Hematopoietic multipotent progenitor cell treated with erythropoietin and hydrocortisone succinate and interleukin-3 and kit ligand, for 8 days (in vitro differentiated cells): ENCODE measurements at regions not wholly inside any gene's neighbourhood (a gene's known extent, or its start where the extent isn't known, plus 50 kb on each side); places are given as distances from the start of the nearest gene placed in this dataset.
"Not testable (repeated sequence)": the region's sequence is repeated elsewhere in the genome, so short reads cannot be mapped to it uniquely, and the experiment has no call there.

ENCODE experiments used
- DNase-seq: peaks from one replicate; pipeline ENCODE4 v3.0.0-alpha.2; 2015

DNA sequence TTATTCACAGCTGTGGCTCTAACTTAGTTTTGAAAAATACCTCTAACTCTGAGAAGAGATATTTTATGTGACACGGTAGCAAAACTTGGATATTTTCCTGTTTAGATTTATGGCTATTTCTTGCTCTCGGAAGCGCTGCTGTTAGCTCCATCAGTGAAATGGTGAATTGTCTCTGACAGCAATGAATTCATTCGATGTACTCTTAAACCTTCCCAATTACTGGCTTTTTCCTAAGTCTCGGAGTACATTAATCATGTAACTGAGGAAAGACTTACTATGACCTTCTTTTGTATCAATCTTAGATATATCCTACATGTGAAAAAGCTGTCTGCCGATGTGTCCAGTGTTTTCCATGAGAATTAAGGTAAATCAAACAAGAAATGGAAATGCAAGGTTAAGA, 613.0 kb downstream of the KIF4B start:
- no peak for DNase-seq

DNA sequence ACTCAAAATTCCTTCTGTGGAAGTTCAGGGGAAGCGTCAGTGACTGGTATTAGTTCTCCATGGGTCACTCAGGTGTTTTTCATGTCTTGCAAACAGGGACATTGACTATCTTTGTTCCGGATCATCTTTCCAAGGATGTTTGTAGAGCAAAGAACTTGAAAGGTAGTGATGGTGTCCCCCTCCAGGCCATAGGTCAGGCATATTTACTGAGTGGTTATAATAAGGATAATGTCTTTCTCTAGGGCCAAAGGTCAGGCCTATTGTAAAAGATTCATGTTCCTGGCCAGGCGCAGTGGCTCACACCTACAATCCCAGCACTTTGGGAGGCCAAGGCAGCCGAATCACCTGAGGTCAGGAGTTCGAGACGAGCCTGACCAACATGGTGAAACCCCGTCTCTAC, 614.8 kb downstream of the KIF4B start:
- no peak for DNase-seq

DNA sequence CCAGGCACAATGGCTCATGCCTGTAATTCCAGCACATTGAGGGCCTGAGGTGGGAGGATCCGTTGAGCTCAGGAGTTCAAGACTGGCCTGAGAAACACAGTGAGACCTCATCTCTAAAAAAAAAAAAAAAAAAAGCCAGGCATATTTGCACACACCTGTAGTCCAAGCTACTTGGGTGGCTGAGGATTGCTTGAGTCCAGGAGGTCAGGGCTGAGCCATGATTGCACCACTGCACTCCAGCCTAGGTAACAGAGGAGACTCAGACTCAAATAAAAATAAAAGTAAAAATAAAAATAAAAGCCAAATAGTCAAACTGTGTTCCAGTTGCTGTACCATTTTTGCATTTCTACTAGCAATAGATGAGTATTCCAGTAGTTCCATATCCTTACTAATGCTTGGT, 616.0 kb downstream of the KIF4B start:
- DNase-seq: no peak

DNA sequence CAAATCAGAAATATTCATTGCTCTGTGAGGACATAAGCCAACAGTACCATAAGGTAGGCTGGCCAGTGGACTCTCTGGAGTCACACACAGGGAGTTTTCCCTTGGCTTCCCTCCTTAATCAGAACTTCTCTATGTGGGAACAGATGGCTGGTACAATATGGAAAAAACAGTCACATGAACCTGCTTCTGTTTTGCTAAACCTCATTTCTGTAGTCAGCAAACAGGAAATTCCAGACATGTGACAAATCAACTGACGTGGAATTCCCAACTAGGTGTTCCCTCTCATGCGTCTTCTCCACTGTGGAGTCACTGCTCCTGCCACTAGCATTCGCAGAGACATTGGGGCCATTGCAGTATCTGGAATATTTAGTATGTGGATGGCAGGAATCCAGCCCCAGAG, 617.6 kb downstream of the KIF4B start:
- DNase-seq: no peak

DNA sequence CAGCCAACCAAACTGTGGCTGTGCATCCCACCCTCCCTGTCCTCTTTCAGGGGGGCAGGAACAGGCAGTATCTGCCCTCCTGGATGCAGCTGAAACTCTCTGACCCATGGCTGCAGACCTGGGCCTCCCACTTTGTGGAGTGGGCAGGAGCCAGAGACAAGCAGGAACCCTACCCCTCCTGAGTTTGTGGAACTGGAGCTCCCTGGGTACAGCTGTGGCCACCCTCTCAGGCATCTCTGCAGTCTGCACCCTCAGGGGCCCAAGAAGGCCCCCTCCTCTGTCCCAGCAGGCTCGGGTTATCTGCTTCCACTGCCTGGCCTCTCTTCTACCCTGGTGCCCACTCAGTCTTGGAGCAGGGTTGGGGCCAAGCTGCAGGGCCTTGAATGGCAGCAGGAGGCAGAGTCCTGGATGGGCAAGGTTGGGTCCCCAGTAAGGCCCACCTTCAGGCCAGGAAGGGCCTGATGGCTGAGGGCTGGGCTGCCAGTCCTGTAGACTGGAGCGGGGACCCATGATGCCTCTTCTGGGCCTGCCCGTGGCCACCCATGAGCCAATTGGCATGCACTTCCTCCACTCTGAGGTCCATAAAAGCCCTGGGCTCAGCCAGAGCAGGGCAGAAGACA, 619.9 kb downstream of the KIF4B start:
- no peak for DNase-seq

DNA sequence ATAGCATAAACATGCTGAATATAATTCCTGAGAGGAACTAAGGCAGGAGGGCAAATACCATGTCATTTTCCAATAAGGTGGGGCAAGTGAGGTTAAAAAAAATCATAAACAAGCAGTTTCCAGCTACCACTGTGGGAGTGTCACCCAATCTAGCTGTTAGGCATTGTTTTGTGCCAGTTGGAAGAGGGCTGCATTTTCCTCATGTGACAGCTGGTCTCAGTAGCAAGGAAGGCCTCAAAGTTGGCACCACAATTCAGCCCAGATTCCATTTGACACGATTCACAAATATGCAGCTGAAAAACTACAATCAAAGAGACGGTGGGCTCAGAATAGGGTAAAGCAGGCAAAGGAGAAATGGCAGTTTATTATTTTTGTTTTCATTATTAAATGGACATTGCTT, 636.1 kb downstream of the KIF4B start:
- no peak for DNase-seq

DNA sequence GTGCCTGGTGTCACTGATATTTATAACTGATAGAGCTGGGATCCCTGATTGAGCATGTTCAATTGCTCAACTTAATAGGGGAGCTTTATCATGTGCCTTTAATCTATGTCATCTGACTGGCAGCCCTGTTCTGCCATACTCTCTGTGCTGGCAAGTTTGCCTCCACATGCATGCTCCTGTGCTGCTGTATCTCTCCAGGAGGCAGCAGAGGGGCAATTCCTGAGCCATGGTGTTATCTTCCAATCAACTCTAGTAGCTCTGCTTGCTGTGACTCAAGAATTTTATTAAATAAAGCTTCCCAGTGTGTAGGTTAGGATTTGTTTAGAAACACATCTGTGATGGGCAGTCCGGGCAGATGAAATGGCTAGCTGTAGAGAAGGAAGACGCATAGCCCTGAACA, 642.0 kb downstream of the KIF4B start:
- DNase-seq: no peak

DNA sequence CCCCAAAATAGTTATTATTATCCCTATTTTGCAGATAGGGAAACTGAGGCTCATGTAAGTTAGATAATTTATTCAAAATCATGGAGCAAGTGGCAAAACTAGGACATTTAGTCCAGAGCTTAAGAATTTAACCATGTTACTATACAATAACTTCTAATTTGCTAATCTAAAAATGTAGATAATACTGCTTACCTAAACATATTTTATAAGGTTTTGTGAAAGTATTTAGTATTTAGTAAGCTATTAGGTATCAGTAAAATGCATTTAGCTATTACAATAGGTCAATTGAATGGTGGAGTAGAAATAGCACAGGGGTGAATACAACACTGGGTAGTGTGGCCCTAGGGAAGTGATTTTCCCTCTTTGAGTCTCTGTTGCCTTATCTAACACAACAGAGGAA, 648.3 kb downstream of the KIF4B start:
- DNase-seq: no peak

DNA sequence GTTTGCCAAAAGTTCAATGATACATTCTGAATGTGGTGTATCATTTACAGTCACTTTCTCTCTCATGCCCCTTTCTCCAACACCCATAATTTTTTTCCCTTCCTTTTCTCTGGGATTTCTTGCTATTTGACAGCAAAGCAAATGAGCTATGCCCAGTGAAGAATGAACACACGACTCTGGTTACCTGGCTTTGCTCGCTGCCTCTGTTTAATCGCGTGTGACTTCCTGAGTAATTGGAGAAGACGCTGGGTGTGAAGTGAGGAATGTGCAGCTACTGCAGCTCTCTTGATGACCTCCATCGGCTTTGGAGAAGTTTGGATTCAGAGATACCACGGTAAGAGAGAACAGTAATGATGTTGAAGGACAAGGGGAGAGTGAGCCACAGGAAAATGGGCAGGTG, 651.8 kb downstream of the KIF4B start:
- no peak for DNase-seq

DNA sequence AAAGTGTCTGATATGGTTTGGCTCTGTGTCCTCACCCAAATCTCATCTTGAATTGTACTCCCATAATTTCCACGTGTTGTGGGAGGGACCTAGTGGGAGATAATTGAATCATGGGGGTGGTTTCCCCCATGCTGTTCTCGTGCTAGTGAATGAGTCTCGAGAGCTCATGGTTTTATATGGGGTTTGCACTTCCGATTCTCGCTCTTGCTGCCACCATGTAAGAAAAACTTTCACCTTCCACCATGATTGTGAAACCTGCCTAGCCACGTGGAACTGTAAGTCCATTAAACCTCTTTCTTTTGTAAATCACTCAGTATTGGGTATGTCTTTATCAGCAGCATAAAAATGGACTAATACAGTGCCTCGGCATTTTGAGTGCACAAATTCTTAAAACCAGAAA, 655.0 kb upstream of the SGCD start:
- not testable (repeated sequence) for DNase-seq

DNA sequence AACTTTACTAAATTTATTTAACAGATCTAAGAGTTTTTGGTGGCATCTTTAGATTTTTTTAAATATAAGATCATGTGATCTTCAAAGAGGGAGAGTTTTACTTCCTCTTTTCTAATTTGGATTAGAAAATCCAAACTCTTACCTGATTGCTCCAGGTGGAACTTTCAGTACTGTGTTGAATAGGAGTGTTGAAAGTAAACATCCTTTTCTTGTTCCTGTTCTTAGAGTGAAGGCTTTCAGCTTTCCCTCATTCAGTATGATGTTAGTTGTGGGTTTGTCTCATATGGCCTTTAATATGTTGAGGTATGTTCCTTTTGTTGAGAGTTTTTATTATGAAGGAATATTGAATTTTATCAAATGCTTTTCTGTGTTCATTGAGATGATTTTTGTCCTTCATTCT, 650.0 kb upstream of the SGCD start:
- DNase-seq: no peak

DNA sequence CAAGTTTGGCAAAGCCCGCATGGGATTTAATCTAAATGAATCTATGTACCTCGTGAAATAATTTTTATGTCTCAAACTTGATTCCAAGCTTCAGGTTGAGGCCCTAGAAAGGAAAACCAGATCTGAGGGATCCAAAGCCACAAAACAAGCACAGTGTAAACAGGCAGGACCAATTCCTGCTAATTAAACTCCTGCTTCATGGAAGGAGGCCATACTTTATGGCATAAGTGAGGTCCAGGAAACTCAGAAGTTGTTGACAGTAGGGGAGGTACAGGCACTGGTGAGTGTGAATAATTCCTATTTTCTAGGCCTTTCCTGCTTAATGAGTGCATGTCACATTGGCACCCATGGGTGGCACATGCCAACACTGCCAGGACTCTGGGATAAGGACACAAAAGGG, 648.6 kb upstream of the SGCD start:
- no peak for DNase-seq

DNA sequence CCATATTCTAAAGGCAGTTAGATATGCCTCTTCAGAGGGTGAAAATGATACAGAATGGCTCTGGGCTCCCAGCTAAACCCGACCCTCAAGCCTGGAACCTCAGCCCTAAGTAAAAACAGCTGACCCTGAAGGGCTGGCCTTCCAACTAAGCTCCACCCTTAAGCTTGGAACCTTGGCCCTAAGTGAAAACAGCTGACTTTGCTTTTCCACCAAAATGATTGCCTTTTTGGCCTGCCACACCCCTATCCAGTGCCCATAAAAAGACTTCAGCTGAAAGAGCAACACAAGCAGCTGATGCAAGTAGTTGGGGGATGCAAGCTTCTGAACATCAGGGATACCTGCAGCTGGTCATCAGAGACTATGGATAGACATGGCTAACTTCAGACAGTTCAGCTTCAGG, 647.4 kb upstream of the SGCD start:
- DNase-seq: no peak

DNA sequence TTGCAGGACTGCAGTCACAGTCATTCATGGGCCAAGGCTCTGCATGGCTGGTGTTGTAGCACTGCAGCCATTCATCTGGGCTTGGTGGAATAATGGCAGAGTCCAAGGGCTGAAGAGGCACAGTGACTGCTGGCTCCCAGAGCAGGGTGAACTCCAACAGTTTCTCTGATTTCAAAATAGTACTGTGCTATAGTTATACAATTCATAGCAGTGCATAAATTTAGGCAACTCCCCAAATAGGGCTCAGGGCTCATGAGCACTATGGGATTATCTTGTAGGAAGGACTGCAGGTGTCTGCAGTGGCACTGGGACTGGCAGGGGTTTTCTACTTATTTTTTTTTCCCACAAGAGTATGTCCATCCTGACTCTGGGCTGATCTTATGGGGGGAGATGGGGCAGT, 642.5 kb upstream of the SGCD start:
- no peak for DNase-seq

DNA sequence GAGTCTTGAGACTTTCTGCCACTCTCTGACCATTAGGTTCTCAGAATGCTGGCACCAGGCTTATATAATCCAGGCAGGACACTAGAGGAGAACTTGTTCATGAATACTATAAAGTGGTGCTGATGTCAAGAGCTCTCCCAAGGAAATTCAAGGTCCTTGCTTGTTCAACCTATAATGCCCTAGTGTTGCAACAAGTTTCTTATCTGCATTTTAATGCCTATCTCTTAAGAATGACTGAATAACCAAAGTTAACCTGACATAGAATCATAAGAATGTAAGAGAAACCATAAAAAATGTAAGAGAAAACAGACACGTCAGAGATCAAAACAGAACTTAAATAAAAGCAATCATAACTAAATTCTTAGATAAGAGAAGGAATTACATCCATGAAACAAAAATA, 640.8 kb upstream of the SGCD start:
- DNase-seq: no peak

DNA sequence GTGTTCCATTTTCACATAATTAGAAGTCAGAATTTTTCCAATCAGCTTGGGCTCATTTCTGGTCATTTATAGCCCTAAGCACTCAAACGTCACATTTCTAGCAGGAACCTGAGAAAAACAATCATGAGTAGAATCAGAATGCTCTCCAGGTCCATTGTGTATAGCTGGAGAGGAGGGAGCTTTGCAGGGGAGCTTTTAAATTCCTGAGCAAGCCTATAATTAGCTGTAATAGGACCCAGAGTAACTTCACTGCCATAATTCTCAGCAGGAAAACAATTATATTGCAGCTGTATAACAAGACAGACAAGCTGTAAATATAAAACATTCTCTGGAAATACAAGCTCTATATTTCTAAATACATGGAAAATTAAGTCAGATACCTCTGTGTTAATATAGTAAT, 637.6 kb upstream of the SGCD start:
- no peak for DNase-seq

DNA sequence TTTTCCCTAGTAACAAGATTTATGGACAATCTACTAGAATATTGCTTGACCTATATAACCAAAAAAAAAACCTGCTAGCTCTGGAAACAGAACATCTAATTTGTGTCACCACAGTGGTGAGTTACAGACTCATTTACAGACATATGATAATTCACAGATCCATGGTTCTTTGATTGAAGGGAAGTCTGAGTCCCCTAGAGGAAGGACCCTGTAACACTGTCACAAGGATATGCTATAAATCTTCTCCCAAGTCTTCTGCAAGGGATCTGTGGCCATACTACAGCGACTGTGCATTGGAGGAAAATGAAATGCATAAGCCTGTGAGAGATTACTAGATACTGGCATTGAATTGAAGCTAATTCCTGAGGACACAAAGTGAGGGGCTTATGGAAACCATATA, 630.6 kb upstream of the SGCD start:
- DNase-seq: no peak

DNA sequence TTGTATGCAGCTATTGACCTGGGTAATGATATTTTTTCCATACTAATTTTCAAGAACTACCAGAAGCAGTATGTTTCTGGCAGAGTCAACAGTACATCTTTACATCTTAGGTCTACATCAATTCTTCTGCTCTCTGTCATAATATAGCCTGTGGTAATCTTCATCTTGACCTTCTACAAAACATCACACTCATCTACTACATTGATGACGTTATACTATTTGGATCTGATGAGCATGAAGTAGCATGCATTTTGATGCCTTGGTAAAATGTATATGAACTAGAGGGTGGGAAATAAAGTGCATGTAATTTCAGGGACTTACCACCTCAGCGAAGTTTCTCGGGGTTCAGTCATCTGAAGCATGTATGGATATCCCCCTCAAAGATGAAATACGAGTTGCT, 629.7 kb upstream of the SGCD start:
- no peak for DNase-seq

DNA sequence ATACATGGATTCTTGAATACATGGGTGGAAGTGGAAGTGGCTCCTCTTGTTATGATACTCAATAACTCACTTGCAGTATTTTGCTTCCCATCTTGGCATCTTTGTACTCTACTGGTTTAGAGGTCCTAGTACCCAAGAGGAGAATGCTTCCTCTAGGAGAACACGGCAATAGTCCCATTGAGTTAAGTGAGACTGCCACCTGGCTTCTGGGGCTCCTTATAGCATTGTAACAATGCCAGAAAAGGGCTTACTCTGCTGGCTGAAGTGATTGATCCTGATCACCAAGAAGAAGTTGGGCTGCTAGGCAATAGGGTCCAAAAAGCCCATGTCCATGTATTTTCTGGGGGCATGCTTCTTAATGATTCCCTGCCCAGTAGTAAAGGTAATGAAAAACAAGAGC, 627.6 kb upstream of the SGCD start:
- no peak for DNase-seq

DNA sequence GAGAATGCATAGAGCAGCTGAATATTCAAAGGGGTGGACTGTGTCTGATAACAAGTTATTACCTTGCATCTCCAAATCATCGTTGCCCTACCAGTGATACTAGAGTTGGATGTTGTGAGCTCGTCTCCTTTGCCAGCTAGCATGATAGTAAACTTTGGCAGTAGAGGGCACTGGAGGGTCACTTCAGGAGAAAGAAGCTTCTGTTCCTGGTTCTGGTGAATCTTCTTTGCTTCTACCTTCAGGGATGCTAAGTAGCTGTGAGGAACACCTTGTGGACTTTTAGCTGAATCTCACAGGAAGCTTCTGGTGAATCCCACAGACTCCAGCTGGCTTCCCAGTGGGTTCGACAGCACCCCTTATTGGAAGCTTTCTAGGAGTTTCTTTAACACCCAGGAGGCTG, 626.6 kb upstream of the SGCD start:
- DNase-seq: no peak

DNA sequence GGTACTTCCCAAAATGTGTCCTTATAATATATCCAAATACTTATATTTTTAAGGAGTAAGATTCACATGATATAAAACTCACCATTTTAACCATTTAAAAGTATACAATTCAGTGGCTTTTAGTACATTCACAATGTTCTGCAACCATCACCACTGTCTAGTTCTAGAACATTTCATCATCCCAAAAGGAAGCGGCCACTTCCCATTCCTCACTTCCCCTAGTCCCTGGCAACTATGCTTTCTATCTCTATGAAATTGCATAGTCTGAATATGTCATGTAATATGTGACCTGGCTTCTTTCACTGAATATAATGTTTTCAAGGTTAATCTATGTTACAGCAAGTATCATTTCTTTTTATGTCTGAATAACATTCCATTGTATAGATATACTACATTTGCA, 615.1 kb upstream of the SGCD start:
- DNase-seq: no peak

DNA sequence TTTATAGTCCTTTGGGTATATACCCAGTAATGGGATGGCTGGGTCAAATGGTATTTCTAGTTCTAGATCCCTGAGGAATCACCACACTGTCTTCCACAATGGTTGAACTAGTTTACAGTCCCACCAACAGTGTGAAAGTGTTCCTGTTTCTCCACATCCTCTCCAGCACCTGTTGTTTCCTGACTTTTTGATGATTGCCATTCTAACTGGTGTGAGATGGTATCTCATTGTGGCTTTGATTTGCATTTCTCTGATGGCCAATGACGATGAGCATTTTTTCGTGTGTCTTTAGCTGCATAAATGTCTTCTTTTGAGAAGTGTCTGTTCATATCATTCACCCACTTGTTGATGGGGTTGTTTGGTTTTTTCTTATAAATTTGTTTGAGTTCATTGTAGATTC, 612.5 kb upstream of the SGCD start:
- DNase-seq: not testable (repeated sequence)

DNA sequence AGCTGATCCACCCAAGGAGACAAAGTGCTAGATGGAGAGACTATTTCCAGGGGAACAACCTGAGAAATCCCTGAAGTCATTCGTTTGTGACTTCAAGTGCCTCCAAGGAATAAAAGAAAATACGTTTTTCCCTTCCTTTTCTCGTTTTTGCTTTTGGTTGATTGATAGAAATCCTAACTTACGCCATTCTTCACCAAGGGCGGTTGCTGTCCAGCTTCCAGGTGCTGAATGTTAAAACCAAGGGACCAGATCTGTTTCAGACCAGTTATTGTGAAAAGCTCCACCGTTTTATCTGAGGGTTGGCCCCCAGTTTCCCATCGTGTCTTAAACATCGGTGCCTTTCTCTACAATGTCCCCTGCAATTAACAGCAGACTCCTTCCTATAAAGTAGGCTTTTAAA, 600.7 kb upstream of the SGCD start:
- DNase-seq: peak; percentile 1

DNA sequence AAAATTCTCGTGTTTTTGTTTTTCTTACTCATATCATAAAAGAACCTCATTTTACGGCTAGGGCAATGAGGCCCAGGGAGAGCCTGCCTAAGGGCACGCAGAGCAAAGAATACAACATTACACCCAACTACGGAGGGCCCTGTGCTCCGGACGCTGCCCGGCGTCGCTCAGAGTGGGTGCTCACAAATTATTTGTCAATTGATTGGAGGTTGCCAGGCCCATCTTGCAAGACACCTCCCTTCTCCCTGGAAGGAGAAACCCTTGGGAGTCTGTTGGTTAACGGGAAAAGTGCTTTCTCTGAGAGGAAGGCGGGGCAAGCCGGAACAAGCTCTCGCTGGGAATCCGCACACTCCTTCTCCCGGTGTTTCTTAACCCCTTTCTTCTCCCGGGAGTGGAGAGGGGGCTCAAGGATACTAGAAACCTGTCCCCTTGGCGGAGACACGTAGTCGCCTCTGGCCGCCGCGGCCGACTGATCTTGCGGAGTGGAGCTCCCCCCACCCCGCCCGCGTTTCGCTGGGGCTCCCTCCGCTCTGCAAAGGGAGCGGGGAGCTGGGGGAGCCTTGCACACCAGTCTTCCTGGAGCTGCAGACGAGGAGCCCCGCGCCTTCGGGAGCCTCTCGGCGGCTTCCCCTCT, 599.3 kb upstream of the SGCD start:
- no peak for DNase-seq

DNA sequence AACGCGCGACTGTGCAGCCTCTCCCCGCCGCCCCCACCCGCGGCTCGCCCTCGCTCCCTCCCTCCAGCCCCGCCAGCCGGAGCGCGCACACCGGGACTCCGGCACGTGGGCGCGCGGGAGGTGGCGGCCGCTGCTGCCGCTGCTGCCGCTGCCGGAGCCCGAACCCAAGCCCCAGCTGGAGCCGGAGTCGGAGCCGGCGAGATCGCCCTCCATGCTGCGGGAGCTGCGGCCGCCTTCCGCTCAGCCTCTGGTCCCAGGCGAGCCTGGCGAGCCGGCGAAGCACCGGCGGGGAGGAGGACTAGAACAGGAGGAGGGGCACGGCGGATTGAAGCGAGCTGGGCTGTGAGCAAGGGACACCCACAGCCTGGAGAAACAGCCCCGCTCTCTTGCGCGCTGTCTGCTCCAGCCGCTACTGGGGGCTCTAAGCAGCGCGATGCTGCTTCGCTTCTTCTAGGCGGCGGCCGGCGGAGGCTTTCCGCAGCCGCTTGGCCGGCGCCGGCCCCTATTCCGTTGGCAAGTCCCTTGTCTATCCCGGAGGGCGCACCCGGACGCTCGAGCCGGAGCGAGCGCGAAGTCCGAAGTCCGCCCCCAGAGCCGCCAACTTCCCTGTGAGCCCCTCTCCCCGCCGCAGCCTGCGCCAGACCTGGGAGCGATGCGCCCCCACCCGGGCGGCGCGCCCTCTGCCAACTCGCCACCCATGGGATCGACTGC, 598.7 kb upstream of the SGCD start:
- no peak for DNase-seq
